ENCODE measurements at regions not wholly inside any gene's neighbourhood (a gene's known extent, or its start where the extent isn't known, plus 50 kb on each side); places are given as distances from the start of the nearest gene placed in this dataset.

- no peak overlapping the region for H3K4me3 ChIP-seq (replicated peaks in 1 of 2; ENCODE audit: low read depth in 1 of 2, low read length in 2 of 2)
- intact Hi-C loops (cut with micrococcal nuclease) = no loop called here
- DNase-seq (ENCODE audit: low read depth, low spot score) = no peak
- no peaks in the 10 kb centered on the region for H3K4me1 ChIP-seq (ENCODE audit: control insufficient read depth in 1 of 2, insufficient read depth in 2 of 2, low read length in 2 of 2)
- no peaks in the 10 kb centered on the region for H3K9me2 ChIP-seq (ENCODE audit: insufficient read depth)
- no peak overlapping the region for H3K27ac ChIP-seq (ENCODE audit: low read depth, low read length)
- H4K20me1 ChIP-seq (ENCODE audit: insufficient read depth) = no peaks in the 10 kb centered on the region
- ATAC-seq = no peak
- TF ChIP-seq EZH2phosphoT487 (IDR thresholded peaks at IDR 0.05; ENCODE audit: borderline replicate concordance) (no peak), EGR1 (IDR thresholded peaks at IDR 0.05; ENCODE audit: low read depth) (no peak), MAX (IDR thresholded peaks at IDR 0.05) (no peak), YY1 (IDR thresholded peaks at IDR 0.05; ENCODE audit: extremely low read depth, insufficient replicate concordance, low read depth, low read length) (no peak), ZFX (IDR thresholded peaks at IDR 0.05) (no peak), ZBTB33 (IDR thresholded peaks at IDR 0.05; ENCODE audit: extremely low read depth, insufficient replicate concordance, low read length) (no peak), REST (IDR thresholded peaks at IDR 0.05; ENCODE audit: low read depth) (no peak), RAD21 (IDR thresholded peaks at IDR 0.05; ENCODE audit: low read depth) (no peak), JUND (IDR thresholded peaks at IDR 0.05) (no peak), SP1 (IDR thresholded peaks at IDR 0.05; ENCODE audit: low read depth) (no peak), EZH2 (IDR thresholded peaks at IDR 0.05) (no peak), ATF3 (IDR thresholded peaks at IDR 0.05) (no peak), POLR2AphosphoS5 (IDR thresholded peaks at IDR 0.05; ENCODE audit: low read depth, low read length) (no peak), CEBPB (IDR thresholded peaks at IDR 0.05; ENCODE audit: low read depth) (no peak), POLR2A (IDR thresholded peaks at IDR 0.05; ENCODE audit: borderline replicate concordance, extremely low read depth, insufficient read depth, insufficient read length) (no peak)
- no peak overlapping the region for H2AFZ ChIP-seq (ENCODE audit: low read depth, low read length, poor library complexity, severe bottlenecking)
- CTCF ChIA-PET = no interaction called here
- RAD21 ChIA-PET (ENCODE audit: low non-redundant PET in 1 of 2, low total read pairs in 2 of 2, uncharacterized antibody in 2 of 2, unreplicated experiment in 2 of 2) = no interaction called here
- H3K79me2 ChIP-seq (ENCODE audit: insufficient read depth, low read length) = no peaks in the 10 kb centered on the region
- no peaks in the 10 kb centered on the region for H3K27me3 ChIP-seq (ENCODE audit: insufficient read depth, low read length)
- no peaks in the 10 kb centered on the region for H3K9me3 ChIP-seq (ENCODE audit: control insufficient read depth in 1 of 2, insufficient read depth in 1 of 2, low read depth in 1 of 2, low read length in 2 of 2)
- H3K4me2 ChIP-seq (ENCODE audit: low read length) = no peak overlapping the region
- H3K36me3 ChIP-seq (ENCODE audit: control insufficient read depth in 1 of 2, insufficient read depth in 2 of 2, low read length in 2 of 2) = no peaks in the 10 kb centered on the region
- POLR2A ChIA-PET = no interaction called here
- no peak overlapping the region for H3K9ac ChIP-seq (ENCODE audit: low read length)
- BruUV-seq (replicated peaks) = no TSS peak
Observed at GRCh38 chr5:99775189-99775588, 760.0 kb upstream of the FAM174A start.
